HG02571 (cell line): ENCODE measurements at regions not wholly inside any gene's neighbourhood (a gene's known extent, or its start where the extent isn't known, plus 50 kb on each side); places are given as distances from the start of the nearest gene placed in this dataset.
"Not testable (repeated sequence)": the region's sequence is repeated elsewhere in the genome, so short reads cannot be mapped to it uniquely, and the experiment has no call there.

Experiments used
- ATAC-seq: cut with Tn5 transposase; IDR thresholded peaks from one replicate; pipeline ENCODE4 v1.9.1; 2021; ENCODE audit warnings: mild to moderate bottlenecking, moderate library complexity; ENCODE audit not compliant: unreplicated experiment

GRCh38 chr5:105054406-105054805 lies 1491.8 kb upstream of the NUDT12 start:
- no peak for ATAC-seq

- no peak for ATAC-seq
Observed at GRCh38 chr5:105042623-105043022, 1480.0 kb upstream of the NUDT12 start.

- not testable (repeated sequence) for ATAC-seq
Observed at GRCh38 chr5:105036814-105037213, 1474.2 kb upstream of the NUDT12 start.

GRCh38 chr5:105034401-105034763 lies 1471.8 kb upstream of the NUDT12 start:
- no peak for ATAC-seq

GRCh38 chr5:105033637-105034400 lies 1471.2 kb upstream of the NUDT12 start:
- no peak for ATAC-seq

GRCh38 chr5:105032917-105033316 lies 1470.3 kb upstream of the NUDT12 start:
- no peak for ATAC-seq

- ATAC-seq = no peak
Observed at GRCh38 chr5:105030153-105030552, 1467.6 kb upstream of the NUDT12 start.

GRCh38 chr5:105015098-105015497 lies 1452.5 kb upstream of the NUDT12 start:
- ATAC-seq = no peak

GRCh38 chr5:104998572-104998971 lies 1436.0 kb upstream of the NUDT12 start:
- no peak for ATAC-seq

- ATAC-seq = no peak
Observed at GRCh38 chr5:104998169-104998568, 1435.6 kb upstream of the NUDT12 start.

- no peak for ATAC-seq
Observed at GRCh38 chr5:104987074-104987473, 1424.5 kb upstream of the NUDT12 start.

- no peak for ATAC-seq
Observed at GRCh38 chr5:104977529-104977928, 1414.9 kb upstream of the NUDT12 start.

GRCh38 chr5:104967806-104968410 lies 1405.3 kb upstream of the NUDT12 start:
- no peak for ATAC-seq

GRCh38 chr5:104965006-104965405 lies 1402.4 kb upstream of the NUDT12 start:
- ATAC-seq = no peak

GRCh38 chr5:104955479-104955878 lies 1392.9 kb upstream of the NUDT12 start:
- no peak for ATAC-seq

- ATAC-seq = no peak
Observed at GRCh38 chr5:104952876-104953275, 1390.3 kb upstream of the NUDT12 start.

GRCh38 chr5:104951829-104952228 lies 1389.2 kb upstream of the NUDT12 start:
- ATAC-seq = no peak

- no peak for ATAC-seq
Observed at GRCh38 chr5:104947076-104947475, 1384.5 kb upstream of the NUDT12 start.

GRCh38 chr5:104942735-104943134 lies 1380.1 kb upstream of the NUDT12 start:
- no peak for ATAC-seq

GRCh38 chr5:104941030-104941645 lies 1378.5 kb upstream of the NUDT12 start:
- no peak for ATAC-seq

GRCh38 chr5:104937598-104937997 lies 1375.0 kb upstream of the NUDT12 start:
- ATAC-seq = no peak

GRCh38 chr5:104932431-104932830 lies 1369.8 kb upstream of the NUDT12 start:
- ATAC-seq = no peak
